ENCODE measurements at regions not wholly inside any gene's neighbourhood (a gene's known extent, or its start where the extent isn't known, plus 50 kb on each side); places are given as distances from the start of the nearest gene placed in this dataset.

DNA sequence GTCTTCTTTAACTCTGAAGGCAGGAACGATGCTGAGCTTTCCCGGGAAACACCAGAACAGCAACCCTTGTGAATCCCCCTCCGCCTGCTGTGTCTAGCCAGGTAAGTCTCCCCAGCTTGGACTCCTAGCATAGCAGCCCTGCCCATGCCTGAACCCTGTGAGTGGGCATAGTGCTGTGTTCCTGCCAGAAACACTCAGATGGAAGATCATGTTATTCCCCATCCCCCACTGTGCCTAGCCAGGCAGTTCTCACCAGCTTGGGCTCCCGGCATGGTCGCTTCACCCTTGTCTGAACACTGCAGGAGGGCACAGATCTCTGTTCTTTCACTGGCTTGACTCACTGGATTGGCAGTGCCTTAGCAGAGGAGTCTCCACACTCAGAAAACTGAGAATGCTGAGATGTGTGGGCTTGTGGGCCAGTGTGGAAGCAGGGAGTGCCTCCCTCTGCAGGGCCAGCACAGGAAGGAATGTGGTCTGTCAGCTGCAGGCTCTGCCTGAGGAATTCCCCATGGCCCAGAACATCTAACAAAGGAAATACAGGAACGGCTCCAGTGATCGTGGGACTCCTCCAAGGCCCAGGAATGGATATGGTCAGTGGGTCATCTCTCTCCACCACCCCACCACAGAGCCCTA is 440.1 kb upstream of the ADGRB3 start:
- TF ChIP-seq, protein P1, sequence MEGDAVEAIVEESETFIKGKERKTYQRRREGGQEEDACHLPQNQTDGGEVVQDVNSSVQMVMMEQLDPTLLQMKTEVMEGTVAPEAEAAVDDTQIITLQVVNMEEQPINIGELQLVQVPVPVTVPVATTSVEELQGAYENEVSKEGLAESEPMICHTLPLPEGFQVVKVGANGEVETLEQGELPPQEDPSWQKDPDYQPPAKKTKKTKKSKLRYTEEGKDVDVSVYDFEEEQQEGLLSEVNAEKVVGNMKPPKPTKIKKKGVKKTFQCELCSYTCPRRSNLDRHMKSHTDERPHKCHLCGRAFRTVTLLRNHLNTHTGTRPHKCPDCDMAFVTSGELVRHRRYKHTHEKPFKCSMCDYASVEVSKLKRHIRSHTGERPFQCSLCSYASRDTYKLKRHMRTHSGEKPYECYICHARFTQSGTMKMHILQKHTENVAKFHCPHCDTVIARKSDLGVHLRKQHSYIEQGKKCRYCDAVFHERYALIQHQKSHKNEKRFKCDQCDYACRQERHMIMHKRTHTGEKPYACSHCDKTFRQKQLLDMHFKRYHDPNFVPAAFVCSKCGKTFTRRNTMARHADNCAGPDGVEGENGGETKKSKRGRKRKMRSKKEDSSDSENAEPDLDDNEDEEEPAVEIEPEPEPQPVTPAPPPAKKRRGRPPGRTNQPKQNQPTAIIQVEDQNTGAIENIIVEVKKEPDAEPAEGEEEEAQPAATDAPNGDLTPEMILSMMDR (IDR thresholded peaks at IDR 0.05) = no peak
- no peak for TF ChIP-seq POLR2A (IDR thresholded peaks at IDR 0.05)
